GM12878 (cell line): ENCODE measurements at regions not wholly inside any gene's neighbourhood (a gene's known extent, or its start where the extent isn't known, plus 50 kb on each side); places are given as distances from the start of the nearest gene placed in this dataset.

Source experiments
- ATAC-seq: fragments of 200-7000 bp; cut with Tn5 transposase; 3 replicates; pipeline ENCODE4 v1.9.1; 2020; ENCODE audit warnings: mild to moderate bottlenecking, moderate library complexity
- BruUV-seq: library from RNA; stranded (reverse); fragments of 400-500 nt; replicated peaks from 2 replicates; lab custom pipeline; 2021; lab: Mats Ljungman, UMichigan
- CTCF ChIA-PET: fragments of 300-600 bp; sonication (Branson Sonifier 250); formaldehyde crosslinking; extraction: SDS; loops from one replicate; lab custom pipeline; 2021; ENCODE audit warnings: inconsistent platforms; lab: Yijun Ruan, JAX
- POLR2A ChIA-PET: fragments of 350-600 bp; formaldehyde crosslinking; extraction: SDS; loops from one replicate; lab custom pipeline; 2021; ENCODE audit warnings: inconsistent platforms; lab: Charles Lee
- RAD21 ChIA-PET: fragments of 300-600 bp; sonication (Branson Sonifier 250); formaldehyde crosslinking; loops from one replicate; lab custom pipeline; 2023; ENCODE audit warnings: antibody characterized with exemption; ENCODE audit not compliant: unreplicated experiment; lab: Charles Lee
- SMC1A ChIA-PET: fragments of 300-600 bp; sonication (Branson Sonifier 250); formaldehyde crosslinking; loops from one replicate; lab custom pipeline; 2023; ENCODE audit not compliant: unreplicated experiment, uncharacterized antibody; lab: Charles Lee
- DNase-seq: peaks from one replicate; pipeline ENCODE4 v3.0.0-alpha.2; 2011; ENCODE audit warnings: low read depth, low spot score
- FAIRE-seq: peaks from 3 replicates; lab custom pipeline; 2011; peaks lifted over from hg19 to GRCh38; lab: Jason Lieb, UNC
- H2AFZ ChIP-seq: 2 replicates; pipeline ENCODE4 v1.6.0; 2011; ENCODE audit warnings: low read depth, low read length, control low read depth; ENCODE audit not compliant: control insufficient read depth
- H3K27ac ChIP-seq: 2 replicates; pipeline ENCODE4 v1.5.1; 2011; ENCODE audit warnings: control low read depth; ENCODE audit not compliant: control insufficient read depth, insufficient read depth
- H3K27me3 ChIP-seq, 2 experiments: replicated peaks in 1 of 2; 2 replicates each; pipeline versions ENCODE4 v1.6.0 to v1.6.1; 2011; ENCODE audit warnings: low read length in 1 of 2; ENCODE audit not compliant: control insufficient read depth in 2 of 2, insufficient read depth in 2 of 2
- H3K36me3 ChIP-seq, 2 experiments: 2 replicates each; pipeline ENCODE4 v1.5.1; 2011; ENCODE audit warnings: low read length in 1 of 2; ENCODE audit not compliant: control insufficient read depth in 2 of 2, insufficient read depth in 2 of 2
- H3K4me1 ChIP-seq: 2 replicates; pipeline ENCODE4 v1.6.1; 2011; ENCODE audit warnings: mild to moderate bottlenecking, low read length, moderate library complexity, mixed read lengths; ENCODE audit not compliant: control insufficient read depth, insufficient read depth
- H3K4me2 ChIP-seq: 2 replicates; pipeline ENCODE4 v1.6.0; 2011; ENCODE audit warnings: control low read depth; ENCODE audit not compliant: control insufficient read depth, insufficient read depth
- H3K4me3 ChIP-seq: fragments of 200-600 bp; sonication (generic); 2 replicates; pipeline ENCODE4 v1.5.1; 2016
- H3K79me2 ChIP-seq: 2 replicates; pipeline ENCODE4 v1.6.0; 2011; ENCODE audit warnings: low read length; ENCODE audit not compliant: control insufficient read depth, insufficient read depth
- H3K9ac ChIP-seq: 2 replicates; pipeline ENCODE4 v1.8.0; 2011; ENCODE audit warnings: low read length, control low read depth, mixed read lengths; ENCODE audit not compliant: control insufficient read depth, insufficient read depth
- H3K9me3 ChIP-seq: replicated peaks from 3 replicates; pipeline ENCODE4 v1.5.1; 2011; ENCODE audit warnings: mild to moderate bottlenecking, low read length; ENCODE audit not compliant: control insufficient read depth, insufficient read depth
- H4K20me1 ChIP-seq: 2 replicates; pipeline ENCODE4 v1.6.0; 2011; ENCODE audit not compliant: control insufficient read depth, insufficient read depth
- ASH2L ChIP-seq: fragments of 300-600, 200-600 bp; sonication (generic); IDR thresholded peaks from 2 replicates; pipeline ENCODE4 v1.6.1; 2017; ENCODE audit warnings: low read depth, mild to moderate bottlenecking, borderline replicate concordance
- EP300 ChIP-seq, 2 experiments: fragments of 150-350 bp in 1 of 2; IDR thresholded peaks; 2 replicates each; pipeline ENCODE4 v1.6.1; 2011 to 2012; ENCODE audit warnings: low read depth in 2 of 2, low read length in 2 of 2, borderline replicate concordance in 1 of 2, improper control_type of control experiment in 1 of 2, inconsistent platforms in 1 of 2; ENCODE audit not compliant: control insufficient read depth in 1 of 2
- TARDBP ChIP-seq: IDR thresholded peaks from 2 replicates; pipeline ENCODE4 v1.6.1; 2016; ENCODE audit warnings: borderline replicate concordance
- ZSCAN29 ChIP-seq: fragments of 450-650 bp; IDR thresholded peaks from 2 replicates; pipeline ENCODE4 v1.6.1; 2017; ENCODE audit warnings: mild to moderate bottlenecking, moderate library complexity
- WGBS: methylation state at CpG from one replicate; pipeline ENCODE4 v1.1.6; 2016; ENCODE audit warnings: low lambda C conversion rate; ENCODE audit not compliant: insufficient replicate concordance, insufficient coverage; ENCODE audit errors: missing lambda C conversion rate; 5-methylcytosine and 5-hydroxymethylcytosine counted together
- in situ Hi-C: fragments of 300-500 bp; cut with MboI; formaldehyde crosslinking; loops from 9 replicates; pipeline ENCODE4 v1.14.3; 2018; ENCODE audit warnings: mixed read lengths
- intact Hi-C: fragments of 100-400 bp; cut with micrococcal nuclease; formaldehyde crosslinking; loops from one replicate; pipeline ENCODE4 v1.14.2; 2022; ENCODE audit not compliant: unreplicated experiment
- TF ChIP-seq, protein P1 (sequence below): fragments of 450-650 bp; IDR thresholded peaks from 2 replicates; pipeline ENCODE4 v1.6.1; 2017; ENCODE audit warnings: borderline replicate concordance
- TF ChIP-seq, protein P2 (sequence below): fragments of 450-650 bp; formaldehyde crosslinking; IDR thresholded peaks from 2 replicates; pipeline ENCODE4 v1.4.0; 2022; ENCODE audit warnings: mild to moderate bottlenecking, moderate library complexity

DNA sequence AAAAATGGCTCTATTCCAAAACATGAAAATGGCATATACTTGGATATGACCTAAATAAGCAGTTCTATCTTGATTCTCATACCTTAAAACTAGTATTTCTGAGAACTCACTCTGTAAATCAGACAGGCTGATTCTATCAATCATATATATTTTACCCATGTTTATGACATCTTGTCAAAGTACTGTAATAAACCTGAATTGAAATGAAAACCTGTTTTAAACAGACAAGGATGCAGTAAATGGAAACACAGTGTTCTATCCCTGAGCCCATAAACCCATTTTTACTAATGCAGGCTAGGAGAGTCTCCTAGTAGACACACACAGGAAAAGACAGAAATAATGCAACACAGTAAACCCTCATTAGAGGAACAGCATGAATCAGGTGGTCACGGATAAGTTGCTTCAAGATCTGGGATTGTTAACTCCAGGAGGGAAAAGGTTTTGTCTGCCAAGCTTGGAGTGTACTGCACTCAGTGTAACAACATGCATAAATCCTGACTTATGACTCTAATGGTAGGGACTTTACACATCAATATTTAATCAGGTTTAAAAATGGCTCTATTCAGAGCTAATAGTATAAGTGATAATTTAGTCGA lies 93.6 kb upstream of the CPNE8 start (continued):
- TF ChIP-seq EP300 (IDR thresholded peaks at IDR 0.05; ENCODE audit: borderline replicate concordance in 1 of 2, control insufficient read depth in 1 of 2, low read depth in 2 of 2, low read length in 2 of 2) (no peak), ZSCAN29 (no peak)
- TF ChIP-seq, all 136 proteins: peak for 0

DNA sequence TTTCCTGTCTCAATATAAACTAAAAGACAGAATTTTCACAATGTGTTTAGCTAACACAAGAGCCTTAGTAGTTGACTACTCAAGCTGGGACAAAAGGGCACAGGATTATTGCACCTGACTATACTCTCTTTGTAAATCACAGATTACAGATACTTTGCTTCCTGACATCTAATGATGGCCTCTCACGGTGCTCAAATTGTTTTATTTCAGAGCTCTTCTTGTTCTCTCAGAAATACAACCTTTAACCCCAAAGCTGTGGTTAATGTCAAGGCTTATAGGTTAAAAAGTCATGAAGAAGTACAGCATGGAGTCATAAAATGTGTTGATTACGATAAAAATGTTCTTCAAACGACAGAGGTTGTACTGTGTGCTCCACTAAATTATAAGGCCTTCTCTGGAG lies 89.9 kb upstream of the CPNE8 start:
- no peaks in the 10 kb centered on the region for H3K4me1 ChIP-seq
- no peak overlapping the region for H3K27ac ChIP-seq
- H4K20me1 ChIP-seq: no peaks in the 10 kb centered on the region
- BruUV-seq: no TSS peak
- intact Hi-C loops (no loop called here), in situ Hi-C loops (no loop called here)
- no peaks in the 10 kb centered on the region for H3K9me3 ChIP-seq
- H3K27me3 ChIP-seq: no peaks in the 10 kb centered on the region
- POLR2A ChIA-PET: no interaction called here
- WGBS: 0% methylated on average over 3 of the region's 3 CpGs
- H3K4me3 ChIP-seq: no peak overlapping the region
- RAD21 ChIA-PET: no interaction called here
- FAIRE-seq (no peak), DNase-seq (no peak), ATAC-seq (no peak)
- no peak overlapping the region for H3K9ac ChIP-seq
- H3K36me3 ChIP-seq: no peaks in the 10 kb centered on the region
- TF ChIP-seq, protein P1, sequence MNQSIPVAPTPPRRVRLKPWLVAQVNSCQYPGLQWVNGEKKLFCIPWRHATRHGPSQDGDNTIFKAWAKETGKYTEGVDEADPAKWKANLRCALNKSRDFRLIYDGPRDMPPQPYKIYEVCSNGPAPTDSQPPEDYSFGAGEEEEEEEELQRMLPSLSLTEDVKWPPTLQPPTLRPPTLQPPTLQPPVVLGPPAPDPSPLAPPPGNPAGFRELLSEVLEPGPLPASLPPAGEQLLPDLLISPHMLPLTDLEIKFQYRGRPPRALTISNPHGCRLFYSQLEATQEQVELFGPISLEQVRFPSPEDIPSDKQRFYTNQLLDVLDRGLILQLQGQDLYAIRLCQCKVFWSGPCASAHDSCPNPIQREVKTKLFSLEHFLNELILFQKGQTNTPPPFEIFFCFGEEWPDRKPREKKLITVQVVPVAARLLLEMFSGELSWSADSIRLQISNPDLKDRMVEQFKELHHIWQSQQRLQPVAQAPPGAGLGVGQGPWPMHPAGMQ: no peak
- no peak for TF ChIP-seq ASH2L
- no peak for TF ChIP-seq TARDBP
- TF ChIP-seq, protein P2, sequence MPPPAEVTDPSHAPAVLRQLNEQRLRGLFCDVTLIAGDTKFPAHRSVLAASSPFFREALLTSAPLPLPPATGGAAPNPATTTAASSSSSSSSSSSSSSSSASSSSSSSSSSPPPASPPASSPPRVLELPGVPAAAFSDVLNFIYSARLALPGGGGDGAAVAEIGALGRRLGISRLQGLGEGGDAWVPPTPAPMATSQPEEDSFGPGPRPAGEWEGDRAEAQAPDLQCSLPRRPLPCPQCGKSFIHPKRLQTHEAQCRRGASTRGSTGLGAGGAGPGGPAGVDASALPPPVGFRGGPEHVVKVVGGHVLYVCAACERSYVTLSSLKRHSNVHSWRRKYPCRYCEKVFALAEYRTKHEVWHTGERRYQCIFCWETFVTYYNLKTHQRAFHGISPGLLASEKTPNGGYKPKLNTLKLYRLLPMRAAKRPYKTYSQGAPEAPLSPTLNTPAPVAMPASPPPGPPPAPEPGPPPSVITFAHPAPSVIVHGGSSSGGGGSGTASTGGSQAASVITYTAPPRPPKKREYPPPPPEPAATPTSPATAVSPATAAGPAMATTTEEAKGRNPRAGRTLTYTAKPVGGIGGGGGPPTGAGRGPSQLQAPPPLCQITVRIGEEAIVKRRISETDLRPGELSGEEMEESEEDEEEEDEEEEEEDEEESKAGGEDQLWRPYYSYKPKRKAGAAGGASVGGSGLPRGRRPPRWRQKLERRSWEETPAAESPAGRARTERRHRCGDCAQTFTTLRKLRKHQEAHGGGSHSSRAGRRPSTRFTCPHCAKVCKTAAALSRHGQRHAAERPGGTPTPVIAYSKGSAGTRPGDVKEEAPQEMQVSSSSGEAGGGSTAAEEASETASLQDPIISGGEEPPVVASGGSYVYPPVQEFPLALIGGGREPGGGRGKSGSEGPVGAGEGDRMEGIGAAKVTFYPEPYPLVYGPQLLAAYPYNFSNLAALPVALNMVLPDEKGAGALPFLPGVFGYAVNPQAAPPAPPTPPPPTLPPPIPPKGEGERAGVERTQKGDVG (CRISPR knock-in tag): no peak
- CTCF ChIA-PET: interaction anchor here (0.6 to 1.2 kb wide), 2 partner anchors 84 to 1294 kb away, joined by 3 read pairs; no protein-coding TSS in a partner anchor
- no peaks in the 10 kb centered on the region for H3K79me2 ChIP-seq
- no peak overlapping the region for H2AFZ ChIP-seq
- SMC1A ChIA-PET: interaction anchor here (0.6 kb wide), 1 partner anchor 39 kb away, joined by 3 read pairs; no protein-coding TSS in a partner anchor
- no peak overlapping the region for H3K4me2 ChIP-seq
